Stimulated activated CD8-positive, alpha-beta memory T cell treated with anti-CD3 and anti-CD28 coated beads, Interleukin-2, amount 100 ng/mL, for 1 hour (primary cell): ENCODE measurements at regions not wholly inside any gene's neighbourhood (a gene's known extent, or its start where the extent isn't known, plus 50 kb on each side); places are given as distances from the start of the nearest gene placed in this dataset.
A peak's percentile ranks its signal among the peaks of the same experiment; 100 is the strongest.

Experiments used
- DNase-seq, 2 donors: peaks; one replicate each; pipeline ENCODE4 v3.0.0-alpha.2; 2020; ENCODE audit warnings: low read depth in 2 of 2

- DNase-seq = no peak
Observed at GRCh38 chr3:70564552-70564951, 252.1 kb upstream of the MDFIC2 start.

- DNase-seq = no peak
Observed at GRCh38 chr3:70561796-70562195, 249.4 kb upstream of the MDFIC2 start.

- no peak for DNase-seq
Observed at GRCh38 chr3:70558956-70559355, 246.5 kb upstream of the MDFIC2 start.

- no peak for DNase-seq
Observed at GRCh38 chr3:70557976-70558375, 245.5 kb upstream of the MDFIC2 start.

- DNase-seq = no peak
Observed at GRCh38 chr3:70556056-70556455, 243.6 kb upstream of the MDFIC2 start.

- no peak for DNase-seq
Observed at GRCh38 chr3:70554170-70554569, 241.7 kb upstream of the MDFIC2 start.

- peak; percentile 48 to 52 for DNase-seq
Observed at GRCh38 chr3:70550723-70551319, 238.4 kb upstream of the MDFIC2 start.

GRCh38 chr3:70546679-70547078, 234.2 kb upstream of the MDFIC2 start:
- DNase-seq = no peak

GRCh38 chr3:70543493-70543892, 231.1 kb upstream of the MDFIC2 start:
- no peak for DNase-seq

- no peak for DNase-seq
Observed at GRCh38 chr3:70539908-70540307, 227.5 kb upstream of the MDFIC2 start.

GRCh38 chr3:70532806-70533205, 220.4 kb upstream of the MDFIC2 start:
- no peak for DNase-seq

GRCh38 chr3:70531838-70532489, 219.5 kb upstream of the MDFIC2 start:
- no peak for DNase-seq

GRCh38 chr3:70531063-70531657, 218.7 kb upstream of the MDFIC2 start:
- no peak for DNase-seq

GRCh38 chr3:70530626-70531025, 218.2 kb upstream of the MDFIC2 start:
- DNase-seq = no peak

- no peak for DNase-seq
Observed at GRCh38 chr3:70527026-70527425, 214.6 kb upstream of the MDFIC2 start.

GRCh38 chr3:70519913-70520659, 207.6 kb upstream of the MDFIC2 start:
- DNase-seq = no peak

GRCh38 chr3:70519026-70519425, 206.6 kb upstream of the MDFIC2 start:
- no peak for DNase-seq

GRCh38 chr3:70518356-70518755, 205.9 kb upstream of the MDFIC2 start:
- no peak for DNase-seq

- no peak for DNase-seq
Observed at GRCh38 chr3:70517124-70517890, 204.9 kb upstream of the MDFIC2 start.

GRCh38 chr3:70516076-70516475, 203.6 kb upstream of the MDFIC2 start:
- no peak for DNase-seq

- no peak for DNase-seq
Observed at GRCh38 chr3:70507486-70507885, 195.0 kb upstream of the MDFIC2 start.

- DNase-seq = no peak
Observed at GRCh38 chr3:70506775-70507174, 194.3 kb upstream of the MDFIC2 start.
